Heart left ventricle (tissue), 16 donors: ENCODE measurements at regions not wholly inside any gene's neighbourhood (a gene's known extent, or its start where the extent isn't known, plus 50 kb on each side); places are given as distances from the start of the nearest gene placed in this dataset.

ENCODE experiments used
- ATAC-seq, 4 donors: fragments of 200-7000 bp; cut with Tn5 transposase; one replicate each; pipeline ENCODE4 v1.9.1; 2020 to 2022; ENCODE audit warnings: moderate library complexity in 4 of 4, mild to moderate bottlenecking in 3 of 4, moderate number of reproducible peaks in 1 of 4
- DNase-seq, 5 donors: peaks; one replicate each; pipeline ENCODE4 v3.0.0-alpha.2; 2020
- H3K27ac ChIP-seq, 12 donors: fragments of 200-600 bp; sonication (generic) in 4 of 12; one replicate each; pipeline versions ENCODE4 v1.5.0 to v1.8.0; 2016 to 2022; ENCODE audit warnings: mild to moderate bottlenecking in 2 of 12
- H3K27me3 ChIP-seq, 9 donors: fragments of 200-600 bp; sonication (generic) in 2 of 9; one replicate each; pipeline versions ENCODE4 v1.5.1 to v1.8.0; 2016 to 2022; ENCODE audit warnings: mild to moderate bottlenecking in 3 of 9
- H3K36me3 ChIP-seq, 9 donors: fragments of 200-600 bp; sonication (generic) in 2 of 9; one replicate each; pipeline versions ENCODE4 v1.5.0 to v1.8.0; 2018 to 2022; ENCODE audit warnings: mild to moderate bottlenecking in 2 of 9
- H3K4me1 ChIP-seq, 12 donors: fragments of 200-600 bp; sonication (generic) in 4 of 12; one replicate each; pipeline versions ENCODE4 v1.5.0 to v1.8.0; 2016 to 2022; ENCODE audit warnings: mild to moderate bottlenecking in 3 of 12
- H3K4me3 ChIP-seq, 12 donors: fragments of 200-600 bp; sonication (generic) in 4 of 12; one replicate each; pipeline versions ENCODE4 v1.5.0 to v1.8.0; 2017 to 2022; ENCODE audit warnings: mild to moderate bottlenecking in 9 of 12, moderate library complexity in 4 of 12
- H3K9me3 ChIP-seq, 12 donors: fragments of 200-600 bp; sonication (generic) in 4 of 12; one replicate each; pipeline versions ENCODE4 v1.5.0 to v1.8.0; 2016 to 2022; ENCODE audit warnings: mild to moderate bottlenecking in 1 of 12
- POLR2A ChIP-seq, 2 donors: fragments of 450-650 bp; IDR thresholded peaks; one replicate each; pipeline ENCODE4 v1.6.1; 2017; ENCODE audit warnings: antibody characterized with exemption in 2 of 2, mild to moderate bottlenecking in 2 of 2, moderate library complexity in 2 of 2
- WGBS, 4 donors: extraction: QIAGEN DNeasy Blood & Tissue Kit in 2 of 4; methylation state at CpG; one replicate each; pipeline versions ENCODE4 v1.1.5 to v1.1.7; 2013 to 2018; 5-methylcytosine and 5-hydroxymethylcytosine counted together
- intact Hi-C, 10 donors: fragments of 100-400 bp; cut with DNase I; formaldehyde crosslinking; loops; one replicate each; pipeline versions ENCODE4 v1.11.1 to v1.14.2; 2022
- TF ChIP-seq, protein P1 (sequence below), 12 donors: fragments of 200-600 bp; sonication (generic) in 4 of 12; IDR thresholded peaks; one replicate each; pipeline versions ENCODE4 v1.5.0 to v1.8.0; 2018 to 2022; ENCODE audit warnings: antibody characterized with exemption in 12 of 12, mild to moderate bottlenecking in 5 of 12
- donor health status: ischemic (EF 13 %, LVEDD 7.1; RV severe dilation, severe dysfunction).
- donor health status: healthy with polysubstance abuse.
- donor health status: DM: no; HTN: yes; CAD: no.
- donor health status: DM: no; HTN: no; CAD: no.
- donor health status: ischemic (EF 25% LVEDD 6.9; RV normal size, moderate dysfunction).
- donor health status: ischemic (EF 25% LVEDD 5.7; RV mildly dilated, moderate dysfunction).
- donor health status: healthy.
- donor health status: DM: yes; HTN: yes; CAD: no.
- donor health status: ischemic (EF 35%, LVEDD 5.7; RV mildly dilated, moderate dysfunction).
- donor health status: nonischemic (EF 11% LVEDD 7.7; RV severe dilation, severe dysfunction).
- donor health status: DM: yes; HTN: yes; CAD: no.
- donor health status: PGD.
- donor health status: ischemic (EF 29% LVEDD 5.4; RV normal size, mild dysfunction).
- donor health status: nonischemic (EF 23%, LVEDD 6.1; RV moderate dilation, normal function).

DNA sequence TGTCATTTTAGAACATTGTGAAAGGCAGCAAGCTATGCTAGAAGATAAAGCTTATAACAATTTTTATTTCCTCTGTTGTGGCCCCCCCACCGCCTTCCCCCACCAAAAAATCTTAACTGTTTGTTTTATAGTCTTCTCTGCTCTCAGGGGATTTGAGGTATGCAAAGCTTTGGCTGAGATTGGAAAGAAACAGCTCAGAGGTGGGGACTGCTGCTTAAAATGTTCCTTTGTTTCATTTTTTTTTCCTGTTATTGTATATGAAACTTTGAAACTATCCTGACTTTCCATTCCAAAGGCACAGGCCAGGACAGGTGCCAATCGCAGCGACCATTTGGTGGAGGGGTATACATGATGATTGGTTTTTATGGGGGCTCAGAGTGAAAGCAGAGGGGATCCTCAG is 114.7 kb upstream of the PHACTR1 start:
- Histone ChIP-seq H3K4me1 (peaks cover 0 to 23% (median 0%) of the 10 kb centered on the region in 12 donors), H3K27me3 (no peaks in the 10 kb centered on the region), H3K4me3 (no peak overlapping the region), H3K27ac (peak overlapping the region in 4 of 12 donors; percentile 3 to 47 (median 30)), H3K9me3 (no peaks in the 10 kb centered on the region), H3K36me3 (no peaks in the 10 kb centered on the region)
- DNase-seq (no peak), ATAC-seq (peak in 1 of 4 donors; percentile 41)
- no peak for TF ChIP-seq POLR2A (IDR thresholded peaks at IDR 0.05)
- TF ChIP-seq, protein P1, sequence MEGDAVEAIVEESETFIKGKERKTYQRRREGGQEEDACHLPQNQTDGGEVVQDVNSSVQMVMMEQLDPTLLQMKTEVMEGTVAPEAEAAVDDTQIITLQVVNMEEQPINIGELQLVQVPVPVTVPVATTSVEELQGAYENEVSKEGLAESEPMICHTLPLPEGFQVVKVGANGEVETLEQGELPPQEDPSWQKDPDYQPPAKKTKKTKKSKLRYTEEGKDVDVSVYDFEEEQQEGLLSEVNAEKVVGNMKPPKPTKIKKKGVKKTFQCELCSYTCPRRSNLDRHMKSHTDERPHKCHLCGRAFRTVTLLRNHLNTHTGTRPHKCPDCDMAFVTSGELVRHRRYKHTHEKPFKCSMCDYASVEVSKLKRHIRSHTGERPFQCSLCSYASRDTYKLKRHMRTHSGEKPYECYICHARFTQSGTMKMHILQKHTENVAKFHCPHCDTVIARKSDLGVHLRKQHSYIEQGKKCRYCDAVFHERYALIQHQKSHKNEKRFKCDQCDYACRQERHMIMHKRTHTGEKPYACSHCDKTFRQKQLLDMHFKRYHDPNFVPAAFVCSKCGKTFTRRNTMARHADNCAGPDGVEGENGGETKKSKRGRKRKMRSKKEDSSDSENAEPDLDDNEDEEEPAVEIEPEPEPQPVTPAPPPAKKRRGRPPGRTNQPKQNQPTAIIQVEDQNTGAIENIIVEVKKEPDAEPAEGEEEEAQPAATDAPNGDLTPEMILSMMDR (IDR thresholded peaks at IDR 0.05) = no peak
- intact Hi-C loops = loop anchor here (2.0 to 10.0 kb wide), 13 partner anchors 200 to 1017 kb away; partner anchors contain the start of gene EDN1 (in 6 of the 10)
- 51 to 76% (median 59%) methylated on average over 3 of the region's 3 CpGs for WGBS, 4 donors

DNA sequence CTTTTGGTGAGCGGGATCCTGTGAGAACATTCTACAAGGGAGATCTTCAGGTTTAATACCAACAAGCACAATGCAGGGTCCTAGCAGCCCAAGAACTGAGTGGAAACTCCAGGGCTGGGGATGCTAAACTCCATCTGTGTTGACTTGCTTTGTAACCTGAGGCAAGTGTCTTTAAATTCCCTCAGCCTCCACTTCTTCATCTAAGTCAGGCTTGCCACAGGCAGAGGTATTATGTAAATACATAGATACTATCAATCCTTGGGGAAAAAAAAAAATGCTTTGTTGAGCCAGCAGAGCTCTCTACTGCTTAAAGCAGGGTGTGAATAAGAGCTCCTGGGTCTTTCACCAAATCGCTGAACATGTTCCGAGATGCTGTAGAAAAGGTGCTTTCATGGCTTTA is 114.2 kb upstream of the PHACTR1 start:
- ATAC-seq = no peak
- WGBS, 4 donors = 84 to 95% (median 87%) methylated on average over 3 of the region's 3 CpGs
- Histone ChIP-seq H3K4me1 (peaks cover 0 to 23% (median 0%) of the 10 kb centered on the region in 12 donors), H3K27me3 (no peaks in the 10 kb centered on the region), H3K36me3 (no peaks in the 10 kb centered on the region), H3K4me3 (no peak overlapping the region), H3K27ac (peak overlapping the region in 4 of 12 donors; percentile 3 to 47 (median 18)), H3K9me3 (no peaks in the 10 kb centered on the region)
- no peak for DNase-seq
- no peak for TF ChIP-seq POLR2A (IDR thresholded peaks at IDR 0.05)
- TF ChIP-seq, protein P1 (IDR thresholded peaks at IDR 0.05) = no peak
- intact Hi-C loops = loop anchor here (2.0 to 10.0 kb wide), 13 partner anchors 200 to 1018 kb away; partner anchors contain the start of gene EDN1 (in 6 of the 10)

DNA sequence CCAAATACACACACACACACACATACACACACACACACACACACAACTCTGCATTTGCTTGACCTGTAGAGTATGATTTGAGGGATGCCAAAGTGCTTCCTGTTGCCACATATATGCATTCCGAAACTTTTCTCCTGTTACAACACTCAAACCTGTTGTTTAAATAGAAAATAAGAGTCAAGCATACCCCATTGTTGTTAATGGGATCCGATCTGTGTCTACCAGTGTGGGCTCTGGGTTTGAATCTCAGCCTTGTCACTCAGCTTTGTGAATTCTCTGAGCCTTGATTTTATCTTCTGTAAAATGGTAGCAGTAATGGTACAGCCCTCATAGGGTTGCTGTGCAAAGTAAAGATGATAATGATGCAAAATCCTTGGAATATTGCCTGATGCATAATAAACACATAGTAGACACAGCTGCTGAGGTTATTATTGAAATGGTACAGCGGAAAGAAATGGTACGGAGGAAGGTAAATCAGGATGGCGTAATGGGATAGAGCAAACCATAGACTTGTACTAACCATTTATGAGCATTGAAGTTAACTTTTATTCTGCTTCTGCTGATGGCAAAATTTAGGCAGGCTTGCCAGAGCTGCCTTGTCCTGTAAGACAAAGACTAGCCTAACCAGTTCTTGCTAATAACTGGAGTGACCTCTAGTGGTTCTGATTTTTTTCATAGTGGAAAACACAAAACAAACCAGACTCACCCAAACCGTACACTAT is 113.5 kb upstream of the PHACTR1 start:
- DNase-seq = peak in 3 of 5 donors; percentile 13 to 34 (median 33)
- H3K4me1 ChIP-seq = peaks cover 0 to 25% (median under 1%) of the 10 kb centered on the region in 12 donors
- H3K27ac ChIP-seq = no peak overlapping the region
- 58 to 77% (median 68%) methylated on average over 6 of the region's 6 CpGs for WGBS, 4 donors
- no peak overlapping the region for H3K4me3 ChIP-seq
- no peaks in the 10 kb centered on the region for H3K9me3 ChIP-seq
- ATAC-seq = peak in 3 of 4 donors; percentile 66 to 83 (median 76)
- TF ChIP-seq, protein P1 (IDR thresholded peaks at IDR 0.05) = peak; percentile 31 to 72 (median 64)
- no peak for TF ChIP-seq POLR2A (IDR thresholded peaks at IDR 0.05)
- H3K36me3 ChIP-seq = no peaks in the 10 kb centered on the region
- intact Hi-C loops = loop anchor here (1.0 to 10.0 kb wide), 14 partner anchors 201 to 1018 kb away; partner anchors contain the start of gene EDN1 (in 6 of the 10)
- no peaks in the 10 kb centered on the region for H3K27me3 ChIP-seq

DNA sequence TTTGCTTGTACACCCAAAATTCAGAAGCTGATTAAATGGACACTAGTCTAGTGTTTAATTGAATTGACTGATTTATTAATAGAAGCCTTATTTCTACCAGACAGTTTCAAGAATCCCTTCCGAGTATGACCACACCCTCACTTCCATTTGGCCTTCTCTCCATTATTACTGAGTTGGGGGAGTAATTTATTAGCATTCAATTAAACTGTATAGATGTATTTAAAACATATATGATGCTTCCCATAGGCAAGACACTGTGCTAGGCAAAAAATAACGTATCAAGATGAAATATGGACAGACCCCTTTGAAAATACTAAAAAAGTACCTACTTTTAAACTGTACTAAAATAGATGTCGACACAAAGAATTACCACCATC is 112.9 kb upstream of the PHACTR1 start:
- H3K27me3 ChIP-seq = no peaks in the 10 kb centered on the region
- no peak for TF ChIP-seq POLR2A (IDR thresholded peaks at IDR 0.05)
- TF ChIP-seq, protein P1 (IDR thresholded peaks at IDR 0.05) = peak in 2 of 12 donors; percentile 0 to 1
- intact Hi-C loops = loop anchor here (1.0 to 10.0 kb wide), 16 partner anchors 201 to 1019 kb away; partner anchors contain the start of gene EDN1 (in 6 of the 10)
- peaks cover 0 to 26% (median 3%) of the 10 kb centered on the region in 12 donors for H3K4me1 ChIP-seq
- H3K27ac ChIP-seq = no peak overlapping the region
- no peak overlapping the region for H3K4me3 ChIP-seq
- no peak for ATAC-seq
- no peaks in the 10 kb centered on the region for H3K36me3 ChIP-seq
- DNase-seq = no peak
- H3K9me3 ChIP-seq = no peaks in the 10 kb centered on the region
- 60 to 73% (median 71%) methylated on average over 3 of the region's 3 CpGs for WGBS, 4 donors
